Spleen (tissue), 11 donors: ENCODE measurements at regions not wholly inside any gene's neighbourhood (a gene's known extent, or its start where the extent isn't known, plus 50 kb on each side); places are given as distances from the start of the nearest gene placed in this dataset.

ENCODE experiments used
- DNase-seq: peaks from one replicate; pipeline ENCODE4 v3.0.0-alpha.2; 2020
- H3K27ac ChIP-seq, 8 donors: fragments of 200-600 bp; sonication (generic) in 7 of 8; 1 replicate in 4 of 8; 2 replicates in 4 of 8; pipeline versions ENCODE4 v1.5.0 to v1.8.0; 2016 to 2021; ENCODE audit warnings: inconsistent platforms in 4 of 8, mild to moderate bottlenecking in 4 of 8, moderate library complexity in 1 of 8
- H3K27me3 ChIP-seq, 7 donors: fragments of 200-600 bp; sonication (generic) in 6 of 7; replicated peaks in 1 of 7; 1 replicate in 4 of 7; 2 replicates in 3 of 7; pipeline versions ENCODE4 v1.5.0 to v1.8.0; 2016 to 2021; ENCODE audit warnings: inconsistent platforms in 3 of 7, mild to moderate bottlenecking in 1 of 7
- H3K36me3 ChIP-seq, 6 donors: fragments of 200-600 bp; sonication (generic) in 5 of 6; 1 replicate in 4 of 6; 2 replicates in 2 of 6; pipeline versions ENCODE4 v1.5.0 to v1.8.0; 2016 to 2021; ENCODE audit warnings: inconsistent platforms in 2 of 6
- H3K4me1 ChIP-seq, 6 donors: fragments of 200-600 bp; sonication (generic) in 5 of 6; 1 replicate in 3 of 6; 2 replicates in 3 of 6; pipeline versions ENCODE4 v1.5.0 to v1.8.0; 2016 to 2021; ENCODE audit warnings: inconsistent platforms in 3 of 6
- H3K4me3 ChIP-seq, 8 donors: fragments of 200-600 bp; sonication (generic) in 7 of 8; 1 replicate in 4 of 8; 2 replicates in 4 of 8; pipeline versions ENCODE4 v1.5.0 to v1.8.0; 2016 to 2021; ENCODE audit warnings: inconsistent platforms in 4 of 8, mild to moderate bottlenecking in 4 of 8, moderate library complexity in 2 of 8
- H3K9me3 ChIP-seq, 8 donors: fragments of 200-600 bp; sonication (generic) in 7 of 8; 1 replicate in 4 of 8; 2 replicates in 4 of 8; pipeline versions ENCODE4 v1.5.0 to v1.8.0; 2016 to 2021; ENCODE audit warnings: inconsistent platforms in 4 of 8
- CTCF ChIP-seq, 11 experiments: fragments of 200-600 bp in 7 of 11; fragments of 450-650 bp in 4 of 11; sonication (generic) in 4 of 11; IDR thresholded peaks in 8 of 11; conservative IDR thresholded peaks in 3 of 11; 1 replicate in 7 of 11; 2 replicates in 4 of 11; pipeline versions ENCODE4 v1.4.0 to v1.8.0; 2016 to 2021; ENCODE audit warnings: antibody characterized with exemption in 11 of 11, inconsistent platforms in 4 of 11, mild to moderate bottlenecking in 1 of 11
- POLR2A ChIP-seq, 3 donors: fragments of 450-650 bp; IDR thresholded peaks; one replicate each; pipeline ENCODE4 v1.5.1; 2017; ENCODE audit warnings: antibody characterized with exemption in 3 of 3, mild to moderate bottlenecking in 1 of 3
- POLR2AphosphoS5 ChIP-seq, 3 donors: sonication (generic); formaldehyde crosslinking; IDR thresholded peaks; one replicate each; pipeline ENCODE4 v1.5.1; 2017; ENCODE audit warnings: antibody characterized with exemption in 3 of 3
- WGBS, 5 donors: extraction: QIAGEN DNeasy Blood & Tissue Kit in 3 of 5; methylation state at CpG; one replicate each; pipeline versions ENCODE4 v1.1.5 to v1.1.7; 2013 to 2018; 5-methylcytosine and 5-hydroxymethylcytosine counted together
- intact Hi-C: fragments of 100-400 bp; cut with DNase I; formaldehyde crosslinking; loops from one replicate; pipeline ENCODE4 v1.15.0; 2023; ENCODE audit warnings: low total_unique reads
- donor health status: healthy with polysubstance abuse.
- donor health status: DM: no; HTN: no; CAD: no; lungs with moderate emphysema.
- donor health status: DM: no; HTN: no; CAD: no.
- donor health status: Bipolar disorder and iron deficiency.
- donor health status: healthy.
- donor health status: DM: no; HTN: no; CAD: no.
- donor health status: DM: yes; HTN: yes; CAD: no.

- no peak for TF ChIP-seq POLR2A (IDR thresholded peaks at IDR 0.05)
- no peak for TF ChIP-seq CTCF (IDR thresholded peaks at IDR 0.05 in 8 of 11, conservative IDR thresholded peaks at IDR 0.05 in 3 of 11)
- TF ChIP-seq POLR2AphosphoS5 (IDR thresholded peaks at IDR 0.05): no peak
- Histone ChIP-seq H3K4me3 (no peak overlapping the region), H3K27ac (no peak overlapping the region), H3K27me3 (no peaks in the 10 kb centered on the region), H3K36me3 (no peaks in the 10 kb centered on the region), H3K9me3 (peaks cover 0 to 4% (median 0%) of the 10 kb centered on the region in 8 donors), H3K4me1 (no peaks in the 10 kb centered on the region)
- WGBS, 5 donors: 89 to 97% (median 95%) methylated on average over 2 of the region's 2 CpGs
- intact Hi-C loops: no loop called here
- DNase-seq: no peak
Observed at GRCh38 chr9:80046481-80046880, 474.7 kb downstream of the TLE4 start.

GRCh38 chr9:80041821-80042220 is 470.1 kb downstream of the TLE4 start:
- Histone ChIP-seq H3K27me3 (no peaks in the 10 kb centered on the region), H3K36me3 (no peaks in the 10 kb centered on the region), H3K4me3 (no peak overlapping the region), H3K4me1 (no peaks in the 10 kb centered on the region), H3K9me3 (peaks cover 0 to under 1% (median 0%) of the 10 kb centered on the region in 8 donors), H3K27ac (no peak overlapping the region)
- 77 to 95% (median 89%) methylated on average over 4 of the region's 4 CpGs for WGBS, 5 donors
- no peak for TF ChIP-seq CTCF (IDR thresholded peaks at IDR 0.05 in 8 of 11, conservative IDR thresholded peaks at IDR 0.05 in 3 of 11)
- no peak for TF ChIP-seq POLR2AphosphoS5 (IDR thresholded peaks at IDR 0.05)
- no peak for TF ChIP-seq POLR2A (IDR thresholded peaks at IDR 0.05)
- intact Hi-C loops: no loop called here
- no peak for DNase-seq

DNA sequence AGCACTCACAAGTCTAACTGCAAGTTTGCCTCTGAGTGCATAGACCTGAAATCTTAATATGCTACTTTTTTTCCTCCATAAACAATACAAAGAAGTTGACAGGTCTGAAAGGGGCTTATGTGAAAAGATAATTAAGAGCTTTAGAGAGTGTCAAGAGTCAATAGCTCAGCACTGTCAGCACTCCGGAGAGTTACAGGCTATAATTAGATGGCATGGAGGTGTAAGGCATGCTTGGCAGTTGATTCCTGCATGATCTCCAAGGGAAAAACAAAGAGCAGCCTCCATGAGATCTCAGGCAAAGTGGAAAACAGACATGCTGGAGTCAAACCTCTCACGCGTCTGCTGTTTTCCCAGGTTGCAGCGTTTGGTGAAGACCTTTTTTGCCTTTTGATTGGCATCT is 468.7 kb downstream of the TLE4 start:
- WGBS, 5 donors: 72 to 89% (median 87%) methylated on average over 4 of the region's 4 CpGs
- peaks cover 0 to 4% (median 0%) of the 10 kb centered on the region in 8 donors for H3K9me3 ChIP-seq
- no peaks in the 10 kb centered on the region for H3K27me3 ChIP-seq
- H3K4me3 ChIP-seq: no peak overlapping the region
- H3K36me3 ChIP-seq: no peaks in the 10 kb centered on the region
- DNase-seq: no peak
- H3K27ac ChIP-seq: no peak overlapping the region
- TF ChIP-seq CTCF (IDR thresholded peaks at IDR 0.05 in 8 of 11, conservative IDR thresholded peaks at IDR 0.05 in 3 of 11): no peak
- no peak for TF ChIP-seq POLR2AphosphoS5 (IDR thresholded peaks at IDR 0.05)
- no peak for TF ChIP-seq POLR2A (IDR thresholded peaks at IDR 0.05)
- intact Hi-C loops: no loop called here
- H3K4me1 ChIP-seq: no peaks in the 10 kb centered on the region

- intact Hi-C loops: no loop called here
- H3K9me3 ChIP-seq: peaks cover 0 to 16% (median 7%) of the 10 kb centered on the region in 8 donors
- 87 to 92% (median 90%) methylated on average over 2 of the region's 2 CpGs for WGBS, 5 donors
- peaks cover 0 to 4% (median 0%) of the 10 kb centered on the region in 6 donors for H3K4me1 ChIP-seq
- no peak overlapping the region for H3K4me3 ChIP-seq
- H3K27me3 ChIP-seq: no peaks in the 10 kb centered on the region
- DNase-seq: no peak
- H3K27ac ChIP-seq: no peak overlapping the region
- no peaks in the 10 kb centered on the region for H3K36me3 ChIP-seq
- TF ChIP-seq POLR2A (IDR thresholded peaks at IDR 0.05): no peak
- no peak for TF ChIP-seq CTCF (IDR thresholded peaks at IDR 0.05 in 8 of 11, conservative IDR thresholded peaks at IDR 0.05 in 3 of 11)
- TF ChIP-seq POLR2AphosphoS5 (IDR thresholded peaks at IDR 0.05): no peak
Observed at GRCh38 chr9:80030801-80031200, 459.0 kb downstream of the TLE4 start.
